ENCODE measurements at regions not wholly inside any gene's neighbourhood (a gene's known extent, or its start where the extent isn't known, plus 50 kb on each side); places are given as distances from the start of the nearest gene placed in this dataset.

DNA sequence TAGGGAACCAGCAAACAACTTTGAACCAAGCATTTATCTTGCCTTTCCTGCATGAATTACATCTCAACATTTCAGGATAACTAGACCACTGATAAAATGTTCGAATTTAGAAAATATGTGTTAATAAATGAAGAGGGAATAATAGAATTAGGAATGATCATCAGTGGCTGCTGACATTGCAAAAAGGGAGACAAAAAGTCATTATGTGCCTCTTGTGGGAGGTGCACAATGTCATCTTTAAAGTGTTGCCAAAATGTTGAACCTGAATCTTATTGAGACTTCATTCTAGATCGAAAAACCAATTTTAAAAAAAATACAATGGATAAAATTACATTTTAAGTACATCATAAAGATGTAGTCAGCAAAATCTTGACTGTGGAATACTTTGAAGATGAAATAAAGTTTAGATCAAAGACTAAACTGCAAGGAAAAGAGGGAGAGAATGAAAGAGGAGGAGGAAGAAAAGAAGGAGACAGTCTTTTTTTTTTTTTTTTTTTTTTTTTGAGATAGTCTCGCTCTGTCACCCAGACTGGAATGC is 299.3 kb downstream of the FBXW7 start:
- intact Hi-C loops (cut with micrococcal nuclease), result no loop called here

DNA sequence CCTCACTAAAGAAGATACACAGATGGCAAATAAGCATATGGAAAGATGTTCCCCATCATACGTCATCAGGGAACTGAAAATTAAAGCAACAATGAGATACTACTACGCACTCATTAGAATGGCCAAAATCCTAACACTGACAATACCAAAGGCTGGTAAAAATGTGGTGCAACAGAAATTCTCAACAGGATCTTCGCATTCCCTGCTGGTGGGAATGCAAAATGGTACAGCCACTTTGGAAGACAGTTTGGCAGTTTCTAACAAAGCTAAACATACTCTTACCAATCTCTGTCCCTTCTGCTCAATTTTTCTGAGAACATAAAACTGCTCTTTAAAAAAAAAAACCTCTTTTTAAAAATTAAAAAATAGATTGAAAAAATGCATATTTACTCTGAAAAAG is 300.2 kb downstream of the FBXW7 start:
- intact Hi-C loops (cut with micrococcal nuclease), result no loop called here

DNA sequence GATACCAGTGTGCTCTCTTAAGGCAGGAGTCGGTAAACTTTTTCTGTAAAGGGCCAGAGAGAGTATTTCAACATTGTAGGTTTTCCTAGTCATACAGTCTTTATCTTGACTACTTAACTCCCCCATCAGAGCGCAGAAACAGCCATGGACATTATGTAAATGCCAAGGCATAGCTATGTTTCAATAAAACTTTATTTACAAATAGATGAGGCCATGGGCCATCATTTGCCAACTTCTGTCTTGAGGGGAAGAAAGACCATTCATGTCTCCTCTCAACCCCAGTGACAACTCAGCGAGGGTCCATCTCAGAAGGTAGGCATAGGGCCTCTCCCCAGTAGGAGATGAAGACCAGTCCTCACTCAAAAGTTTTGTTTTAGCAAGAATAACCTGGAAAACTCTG is 301.3 kb downstream of the FBXW7 start:
- intact Hi-C loops (cut with micrococcal nuclease), result no loop called here

DNA sequence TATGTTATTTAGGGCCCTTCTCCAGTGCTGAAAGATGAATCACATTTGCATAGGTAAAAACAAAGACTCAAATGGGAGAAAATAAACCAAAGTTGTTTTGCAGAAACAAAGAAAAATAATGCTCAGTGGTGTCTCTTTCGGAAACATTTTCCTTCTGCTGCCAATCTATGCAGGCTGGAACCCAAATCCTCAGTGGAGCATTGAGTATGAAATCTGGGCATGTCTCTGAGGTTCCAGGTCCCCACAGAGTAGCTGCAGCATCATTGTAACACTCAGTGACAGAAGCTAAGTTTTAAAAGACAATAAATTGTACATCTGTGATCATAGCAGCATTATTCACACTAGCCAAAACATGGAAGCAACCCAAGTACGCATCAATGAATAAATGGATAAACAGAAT is 303.6 kb downstream of the FBXW7 start:
- intact Hi-C loops (cut with micrococcal nuclease), result no loop called here

DNA sequence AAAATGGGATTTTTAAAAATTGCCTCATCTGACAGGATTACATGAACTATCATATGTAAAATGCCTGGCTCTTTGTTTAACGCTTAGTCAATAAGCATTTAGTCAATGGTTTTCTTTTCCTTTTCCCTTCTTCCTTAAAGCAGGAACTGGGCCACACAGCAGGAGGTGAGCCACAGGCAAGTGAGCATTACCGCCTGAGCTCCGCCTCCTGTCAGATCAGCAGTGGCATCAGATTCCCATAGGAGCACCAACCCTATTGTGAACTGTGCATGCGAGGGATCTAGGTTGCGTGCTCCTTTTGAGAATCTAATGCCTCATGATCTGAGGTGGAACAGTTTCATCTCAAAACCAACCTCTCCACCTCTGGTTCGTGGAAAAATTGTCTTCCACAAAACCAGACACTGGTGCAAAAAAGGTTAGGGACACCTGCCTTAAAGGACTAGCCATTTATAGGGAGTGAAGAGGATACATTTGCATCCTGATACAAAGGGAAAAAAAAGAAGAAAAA is 306.1 kb downstream of the FBXW7 start:
- intact Hi-C loops (cut with micrococcal nuclease), result no loop called here

DNA sequence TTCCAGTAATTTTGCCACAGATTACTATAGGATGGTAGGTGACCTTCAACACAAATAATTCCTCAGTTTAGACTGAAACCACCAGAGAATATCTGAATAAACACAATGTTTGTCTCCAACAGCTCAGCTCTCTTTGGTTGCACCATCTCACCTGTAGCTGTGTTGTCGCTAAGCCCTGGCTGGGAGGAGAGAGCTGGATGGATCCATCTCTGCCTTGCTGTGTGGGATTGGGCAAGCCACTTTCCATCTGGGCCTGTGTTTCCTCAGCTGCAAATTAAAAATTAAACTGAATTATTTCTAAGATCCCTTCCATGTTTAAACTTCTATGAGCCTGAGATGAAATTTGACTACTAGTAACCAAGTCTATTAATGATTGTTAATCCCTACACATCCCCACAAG is 310.2 kb downstream of the FBXW7 start:
- intact Hi-C loops (cut with micrococcal nuclease), result no loop called here

DNA sequence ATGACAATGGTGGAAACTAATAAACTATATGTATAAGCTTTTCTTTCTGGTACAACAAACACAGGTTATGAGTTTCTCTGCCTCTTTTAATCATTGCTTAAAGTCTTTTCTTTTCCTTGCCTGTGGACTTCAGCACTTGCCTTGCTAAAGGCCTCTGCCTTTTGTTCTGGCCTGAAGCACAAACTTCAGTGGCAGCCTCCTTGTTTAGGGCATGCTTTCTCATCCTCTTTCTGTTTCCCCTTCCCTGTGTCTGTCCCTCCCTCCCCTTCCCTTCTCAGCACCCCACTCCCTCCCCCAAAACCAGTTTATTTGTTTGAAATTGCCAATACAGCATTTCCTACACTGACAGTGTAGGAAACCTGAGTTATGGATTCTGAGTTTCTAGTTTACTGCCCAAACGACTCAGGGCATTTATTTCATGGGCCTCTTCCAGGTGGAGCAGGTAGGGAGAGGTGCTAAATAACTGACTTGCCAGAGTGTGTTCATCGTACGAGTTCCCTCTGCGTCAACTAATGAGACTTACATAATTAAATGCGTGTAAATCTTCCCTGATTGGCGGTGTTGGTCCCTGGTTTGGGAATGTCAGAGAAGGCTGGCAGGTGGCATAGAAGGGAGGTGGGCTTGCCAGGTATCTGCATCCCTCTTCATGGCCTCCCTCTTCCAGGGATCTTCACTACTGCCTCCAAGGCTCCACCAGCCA is 311.0 kb downstream of the FBXW7 start:
- intact Hi-C loops (cut with micrococcal nuclease), result no loop called here

DNA sequence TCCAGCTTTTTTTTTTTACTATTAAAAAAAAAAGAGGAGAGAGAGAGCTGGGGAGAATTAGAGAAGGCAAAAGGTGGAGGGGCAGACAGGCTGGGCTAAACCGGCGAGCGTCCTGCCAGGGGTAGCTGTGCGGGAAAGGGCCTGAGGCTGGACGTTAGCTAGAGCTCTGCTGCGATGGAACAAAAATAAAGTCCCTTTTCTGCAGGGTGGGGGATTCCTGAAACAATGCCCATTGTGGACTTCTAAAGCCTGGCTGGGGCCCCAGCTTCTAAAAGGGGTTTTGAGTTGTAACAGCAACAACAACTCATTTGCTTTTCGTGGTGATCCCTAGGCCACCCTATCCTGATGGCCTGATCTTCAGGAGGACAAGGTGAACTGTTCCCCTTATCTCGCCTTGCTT is 311.7 kb downstream of the FBXW7 start:
- intact Hi-C loops (cut with micrococcal nuclease), result no loop called here

DNA sequence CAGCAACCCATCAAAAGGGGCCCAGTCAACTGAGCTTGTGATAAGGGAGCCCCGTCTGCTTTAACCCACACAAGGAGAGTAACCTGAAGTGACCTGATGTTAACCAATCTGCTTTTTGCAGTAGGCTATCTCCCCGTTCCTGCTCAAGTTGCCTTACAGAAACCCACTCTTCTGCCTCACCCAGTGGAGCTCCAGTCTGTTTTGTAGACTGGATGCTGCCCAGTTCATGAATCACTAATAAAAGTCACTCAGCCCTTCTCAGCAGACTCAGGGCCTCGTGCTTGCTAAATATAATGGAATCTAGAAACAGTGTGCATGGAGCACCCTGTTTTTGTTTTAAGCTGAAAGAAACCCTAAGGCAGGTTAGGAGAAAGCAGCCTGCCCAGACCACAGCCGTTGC is 312.3 kb downstream of the FBXW7 start:
- intact Hi-C loops (cut with micrococcal nuclease), result no loop called here

DNA sequence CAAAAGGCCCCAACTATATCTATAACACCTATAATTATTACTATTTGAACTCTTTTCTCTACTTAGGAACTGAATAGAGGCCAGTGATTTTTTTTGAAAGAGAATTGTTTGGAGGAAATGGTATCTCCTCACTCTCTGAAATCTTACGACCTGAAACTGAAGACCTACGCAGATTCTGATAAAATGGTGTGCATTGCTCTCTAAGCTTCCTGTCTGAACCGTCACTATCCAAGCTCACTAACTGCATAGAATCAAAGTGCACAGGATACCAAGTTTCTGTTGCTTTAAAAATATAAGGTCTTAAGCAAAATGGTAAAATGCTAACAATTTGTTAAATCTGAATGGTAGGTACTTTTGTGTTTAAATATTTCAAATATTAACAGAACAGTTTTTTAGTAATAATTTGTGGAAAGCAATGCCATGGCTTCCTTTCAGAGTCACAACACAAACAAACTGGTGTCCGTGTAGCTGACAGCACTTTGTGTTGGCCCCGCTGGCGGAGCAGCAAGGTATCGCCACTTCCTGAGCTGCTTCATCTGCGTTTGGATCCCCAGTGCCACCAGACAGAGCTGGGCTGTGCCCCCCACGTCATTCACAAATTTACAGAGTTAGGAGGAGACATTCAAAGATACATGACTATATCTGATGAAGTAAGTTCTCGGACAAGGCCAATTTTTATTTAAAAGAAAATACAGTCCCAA is 313.9 kb downstream of the FBXW7 start:
- intact Hi-C loops (cut with micrococcal nuclease), result no loop called here

DNA sequence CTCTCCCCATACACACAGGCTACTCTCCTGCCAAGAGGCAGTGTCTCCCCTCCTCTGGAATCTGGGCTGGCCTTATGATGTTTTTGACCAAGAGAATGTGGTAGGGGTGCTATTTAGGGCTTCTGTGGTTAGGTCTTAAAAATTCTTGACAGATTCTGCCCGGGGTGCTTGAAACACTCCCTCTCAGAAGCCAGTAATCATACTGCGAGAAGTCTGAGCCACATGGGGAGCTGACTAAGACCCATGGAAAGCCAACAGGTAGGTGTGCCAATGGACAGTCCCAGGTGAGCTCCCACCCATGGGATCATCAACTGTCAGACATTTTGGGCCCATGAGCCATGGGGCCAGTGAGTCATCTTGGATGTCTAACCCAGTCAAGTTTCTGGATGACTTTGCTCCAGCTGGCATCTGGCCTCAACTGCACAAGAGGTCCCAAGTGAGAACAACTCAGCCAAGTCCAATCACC is 315.7 kb downstream of the FBXW7 start:
- intact Hi-C loops (cut with micrococcal nuclease), result no loop called here

DNA sequence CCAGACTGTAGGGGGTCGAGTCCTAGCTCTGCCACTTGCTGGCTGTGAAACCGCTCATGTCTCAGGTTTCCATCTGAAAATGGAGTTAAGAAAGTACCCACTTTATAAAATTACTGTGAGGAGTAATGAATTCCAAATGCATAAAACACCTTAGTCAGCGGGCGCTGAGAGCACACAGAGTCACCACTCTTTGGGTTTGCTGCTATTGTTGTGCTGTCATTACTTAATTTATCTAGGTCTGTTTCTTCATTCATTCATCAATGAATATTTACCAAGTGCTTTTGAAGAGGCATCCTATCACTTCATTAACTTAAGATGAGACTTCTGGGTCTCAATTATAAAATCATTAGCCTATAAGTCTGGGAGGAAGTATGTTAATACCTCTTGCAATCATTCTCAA is 317.3 kb downstream of the FBXW7 start:
- intact Hi-C loops (cut with micrococcal nuclease), result no loop called here

DNA sequence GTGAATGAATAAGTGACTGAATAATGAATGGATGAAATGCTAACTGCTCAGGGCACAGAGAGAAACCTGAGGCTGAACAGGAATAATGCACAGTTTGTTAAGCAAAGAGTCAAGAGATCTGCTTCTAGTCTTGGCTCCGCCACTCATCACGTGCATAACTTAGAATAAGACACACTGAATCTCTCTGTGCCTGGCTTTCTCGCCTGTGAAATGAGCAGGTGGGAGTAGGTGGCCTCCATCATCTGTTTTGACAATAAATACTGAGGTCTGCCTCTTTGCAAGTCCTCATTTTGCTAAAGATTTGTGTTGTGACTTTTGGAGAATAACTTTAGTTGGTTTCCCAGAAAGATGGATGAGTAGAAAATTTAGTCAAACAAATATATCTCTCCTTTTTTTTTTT is 318.0 kb downstream of the FBXW7 start:
- intact Hi-C loops (cut with micrococcal nuclease), result no loop called here

DNA sequence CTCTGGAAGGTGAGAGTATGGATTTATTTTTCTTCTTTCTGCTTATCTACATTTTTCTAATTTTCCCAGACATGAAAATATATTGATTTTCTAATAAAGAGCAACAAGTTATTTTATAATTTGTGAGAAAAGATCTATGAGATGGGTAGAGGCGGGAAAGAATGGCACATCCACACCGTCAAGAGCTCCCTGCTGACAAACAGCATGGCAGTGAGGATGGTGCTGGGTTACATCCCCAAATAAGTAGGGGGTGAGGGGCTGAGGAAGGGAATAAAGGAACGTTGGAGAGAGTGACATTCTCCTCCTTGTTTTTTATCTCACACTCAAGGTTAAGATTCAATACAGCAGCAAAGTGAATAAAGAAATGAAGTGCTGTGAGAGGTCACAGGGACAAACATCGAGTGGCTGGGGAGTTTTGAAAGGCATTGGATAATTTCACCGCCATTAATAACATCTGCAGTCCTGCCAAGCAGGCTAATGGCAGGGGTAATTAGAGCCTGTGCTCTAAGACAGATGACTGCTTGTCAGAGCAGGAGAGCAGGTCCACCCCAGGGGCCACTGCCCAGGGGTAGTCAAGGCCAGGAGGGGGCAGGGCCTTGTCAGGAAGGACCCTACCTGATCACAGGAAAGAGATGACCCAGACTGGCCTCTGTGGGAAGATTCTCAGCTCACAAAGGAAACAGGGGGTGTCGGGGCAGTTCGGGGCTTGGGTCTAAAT is 323.8 kb downstream of the FBXW7 start:
- intact Hi-C loops (cut with micrococcal nuclease), result no loop called here

DNA sequence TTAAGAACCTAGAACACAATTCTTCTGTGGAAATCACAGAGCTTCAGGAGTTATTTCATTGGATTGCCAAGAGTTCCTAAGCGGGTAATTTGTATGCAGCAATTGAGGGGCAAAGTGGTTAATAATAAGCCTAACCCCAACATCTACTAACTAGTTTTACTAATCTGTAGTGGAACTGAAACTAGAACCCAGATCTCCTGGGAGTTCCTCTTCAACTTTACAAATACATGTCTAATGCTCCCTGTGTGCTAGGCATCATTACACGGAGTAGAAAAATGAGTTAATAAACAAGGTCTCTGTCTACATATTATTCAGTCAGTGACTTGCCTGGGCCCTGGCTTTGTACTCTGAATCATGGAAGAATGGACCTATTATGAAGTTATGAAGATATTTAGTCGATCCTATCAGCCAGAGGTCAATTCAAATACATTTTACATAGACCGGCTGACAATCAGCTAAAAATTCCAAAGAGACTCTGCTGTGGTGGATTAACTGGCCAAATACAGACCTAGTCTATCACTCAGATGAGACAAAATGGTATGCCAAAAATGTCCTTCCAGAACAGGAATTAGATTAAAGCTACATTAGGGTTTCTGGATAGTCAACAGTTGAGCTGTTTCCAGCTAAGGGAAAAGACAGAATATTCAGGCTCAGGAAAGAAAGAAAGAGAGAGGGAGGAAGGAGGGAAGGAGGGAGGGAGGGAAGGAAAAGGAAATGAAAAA is 326.0 kb downstream of the FBXW7 start:
- intact Hi-C loops (cut with micrococcal nuclease), result no loop called here

DNA sequence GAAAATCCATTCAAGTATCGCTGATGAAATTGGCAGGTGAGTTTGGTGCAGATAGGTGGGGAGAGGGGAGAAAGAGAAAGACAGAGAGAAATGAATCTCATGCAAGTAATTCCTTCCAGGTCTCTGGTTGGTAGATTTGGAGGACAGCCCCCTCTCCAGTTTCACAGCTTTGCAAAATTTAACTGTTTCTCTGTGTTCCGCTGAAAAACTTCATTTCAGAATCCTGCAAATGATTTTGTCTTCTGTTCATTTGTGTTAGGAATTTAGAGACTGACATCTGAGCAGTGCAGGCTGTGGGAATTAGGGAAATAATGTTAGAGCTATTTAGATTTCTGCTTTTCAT is 328.5 kb downstream of the FBXW7 start:
- intact Hi-C loops (cut with micrococcal nuclease), result no loop called here

DNA sequence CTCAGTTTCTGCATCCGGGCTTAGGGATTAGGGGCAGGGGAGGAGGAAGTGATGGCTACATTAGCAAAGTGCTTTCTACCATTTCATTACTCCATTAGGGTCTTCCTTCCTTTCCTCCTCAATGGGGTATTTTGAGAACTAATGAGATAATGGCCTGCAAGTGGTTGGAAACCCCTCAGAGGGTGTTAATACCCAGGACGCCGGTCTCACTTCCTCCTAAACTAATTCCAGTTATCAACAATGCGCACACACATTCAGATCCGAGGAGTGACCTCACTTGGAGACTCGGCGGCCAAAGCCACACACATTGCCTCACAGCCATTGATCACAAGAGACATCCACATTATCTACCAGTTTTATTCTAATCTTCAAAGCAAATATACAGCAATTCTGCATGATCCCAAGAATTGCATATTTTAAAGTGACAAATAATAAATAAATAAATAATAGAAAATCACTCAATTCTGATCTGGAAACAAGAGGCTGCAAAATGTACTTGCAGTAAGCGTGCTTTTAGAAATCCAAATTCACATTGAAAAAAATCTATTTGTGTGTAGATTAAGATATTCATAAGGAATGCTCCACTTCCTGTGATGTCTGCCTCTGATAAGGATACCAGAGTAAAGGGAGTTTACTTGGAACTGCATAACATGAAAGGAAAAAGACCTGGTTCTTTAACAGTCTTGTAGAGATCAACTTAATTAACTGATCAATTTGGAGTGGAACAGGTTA is 329.1 kb downstream of the FBXW7 start:
- intact Hi-C loops (cut with micrococcal nuclease), result no loop called here

DNA sequence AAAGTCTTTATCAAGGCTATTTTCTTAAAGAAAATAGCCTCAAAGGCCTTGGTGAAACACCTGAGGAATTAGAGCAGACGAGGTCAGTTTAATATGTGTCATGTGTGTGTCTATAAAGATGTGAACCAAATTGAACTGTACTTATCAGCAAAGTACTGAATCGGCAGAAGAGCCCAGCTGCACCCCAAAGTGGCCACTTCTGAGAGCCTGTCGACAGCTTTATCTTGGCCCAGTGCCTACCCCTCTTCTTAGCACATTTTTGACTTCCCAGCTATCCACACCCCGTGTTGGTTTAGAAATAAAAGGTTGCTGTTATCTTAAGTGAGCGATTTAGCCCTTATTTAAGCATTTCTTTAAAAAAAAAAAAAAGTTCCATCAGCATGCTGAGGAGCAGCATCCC is 329.7 kb downstream of the FBXW7 start:
- intact Hi-C loops (cut with micrococcal nuclease), result no loop called here

DNA sequence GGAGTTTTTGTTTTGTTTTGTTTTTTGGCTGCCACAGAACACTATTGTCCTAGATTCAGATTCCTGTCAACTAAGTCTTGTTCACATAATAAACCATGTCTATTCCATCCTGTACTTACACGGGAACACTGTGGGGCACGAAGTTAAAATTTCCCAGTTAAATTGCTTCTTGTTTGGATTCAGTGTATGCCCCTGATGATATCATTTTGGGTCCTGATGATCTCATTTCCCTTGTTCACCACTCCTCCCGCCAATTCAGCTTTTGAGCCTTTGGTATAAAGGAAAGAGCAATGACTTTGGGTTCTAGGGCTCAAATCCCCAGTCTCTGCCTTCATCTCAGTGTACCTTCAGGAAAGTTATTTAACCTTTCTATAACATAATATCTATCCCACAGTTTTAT is 333.5 kb downstream of the FBXW7 start:
- intact Hi-C loops (cut with micrococcal nuclease), result no loop called here

DNA sequence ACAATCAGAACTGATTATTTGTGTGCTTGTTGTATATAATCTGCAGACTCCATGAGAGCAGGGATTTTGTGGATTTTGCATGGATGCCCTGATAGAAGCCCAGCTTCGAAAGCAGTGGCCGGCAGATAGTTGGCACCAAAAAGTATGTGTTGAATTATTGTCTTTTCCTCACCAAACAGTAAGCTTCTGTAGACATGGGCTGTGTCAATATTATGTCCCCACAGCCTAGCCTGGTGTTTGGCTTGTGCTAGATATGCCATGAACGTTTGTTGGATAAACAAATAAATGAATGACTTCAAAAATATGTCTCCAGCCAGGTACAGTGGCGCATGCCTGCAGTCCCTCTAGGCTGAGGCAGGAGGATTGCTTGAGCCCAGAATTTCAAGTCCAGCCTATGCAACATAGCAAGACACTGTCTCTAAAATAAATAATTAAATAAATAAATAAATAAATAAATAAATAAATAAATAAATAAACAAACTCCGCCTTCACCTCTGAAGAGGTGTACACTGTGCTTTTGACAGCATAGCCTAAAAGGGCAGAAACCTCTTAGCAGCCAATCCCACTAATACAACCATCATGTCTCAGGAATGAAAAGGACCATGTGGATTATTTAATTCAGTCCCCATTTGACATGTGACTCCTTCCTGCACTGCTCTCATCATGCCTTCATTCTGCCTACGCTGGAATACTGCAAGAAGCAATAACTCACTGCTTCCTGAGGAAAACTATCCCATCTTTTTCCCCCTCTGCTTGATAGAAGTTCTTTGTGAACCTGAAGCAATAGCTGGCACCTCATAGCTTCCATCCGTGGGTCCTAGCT is 335.2 kb downstream of the FBXW7 start:
- intact Hi-C loops (cut with micrococcal nuclease), result no loop called here
